MCF 10A (cell line): ENCODE measurements at regions not wholly inside any gene's neighbourhood (a gene's known extent, or its start where the extent isn't known, plus 50 kb on each side); places are given as distances from the start of the nearest gene placed in this dataset.

Experiments
- BruUV-seq: library from RNA; stranded (reverse); fragments of 400-500 nt; replicated peaks from 2 replicates; lab custom pipeline; 2021; lab: Mats Ljungman, UMichigan
- CTCF ChIA-PET: fragments of 300-600 bp; sonication (Branson Sonifier 250); formaldehyde crosslinking; extraction: SDS; loops from one replicate; lab custom pipeline; 2021; ENCODE audit warnings: antibody characterized with exemption, inconsistent platforms; lab: Yijun Ruan, JAX
- POLR2A ChIA-PET: fragments of 300-600, 350-650 bp; sonication (Branson Sonifier 250); formaldehyde crosslinking; extraction: SDS; loops from one replicate; lab custom pipeline; 2020; ENCODE audit warnings: antibody characterized with exemption, inconsistent platforms; lab: Yijun Ruan, JAX
- DNase-seq: peaks from one replicate; pipeline ENCODE4 v3.0.0-alpha.2; 2018; ENCODE audit not compliant: unreplicated experiment
- H3K27ac Mint-ChIP-seq: one replicate; pipeline ENCODE4 v1.8.0; 2022; ENCODE audit warnings: mild to moderate bottlenecking, low read depth, mixed read lengths; ENCODE audit not compliant: unreplicated experiment
- H3K27me3 Mint-ChIP-seq: one replicate; pipeline ENCODE4 v1.8.0; 2022; ENCODE audit warnings: mixed read lengths; ENCODE audit not compliant: insufficient read depth, unreplicated experiment
- H3K36me3 Mint-ChIP-seq: one replicate; pipeline ENCODE4 v1.8.0; 2022; ENCODE audit warnings: mild to moderate bottlenecking, moderate library complexity, mixed read lengths; ENCODE audit not compliant: insufficient read depth, unreplicated experiment
- H3K4me1 Mint-ChIP-seq: one replicate; pipeline ENCODE4 v1.8.0; 2022; ENCODE audit warnings: mixed read lengths; ENCODE audit not compliant: insufficient read depth, unreplicated experiment
- H3K4me3 Mint-ChIP-seq: one replicate; pipeline ENCODE4 v1.8.0; 2022; ENCODE audit warnings: mild to moderate bottlenecking, moderate library complexity, mixed read lengths; ENCODE audit not compliant: unreplicated experiment
- H3K9me3 Mint-ChIP-seq: one replicate; pipeline ENCODE4 v1.8.0; 2022; ENCODE audit warnings: mixed read lengths; ENCODE audit not compliant: unreplicated experiment
- intact Hi-C: fragments of 100-400 bp; cut with micrococcal nuclease; formaldehyde crosslinking; loops from 2 replicates; pipeline ENCODE4 v1.14.1; 2022
- TF ChIP-seq, protein P1 (sequence below): fragments of 200-600 bp; IDR thresholded peaks from one replicate; pipeline ENCODE4 v1.8.0; 2022; ENCODE audit warnings: antibody characterized with exemption, mild to moderate bottlenecking; ENCODE audit not compliant: unreplicated experiment

DNA sequence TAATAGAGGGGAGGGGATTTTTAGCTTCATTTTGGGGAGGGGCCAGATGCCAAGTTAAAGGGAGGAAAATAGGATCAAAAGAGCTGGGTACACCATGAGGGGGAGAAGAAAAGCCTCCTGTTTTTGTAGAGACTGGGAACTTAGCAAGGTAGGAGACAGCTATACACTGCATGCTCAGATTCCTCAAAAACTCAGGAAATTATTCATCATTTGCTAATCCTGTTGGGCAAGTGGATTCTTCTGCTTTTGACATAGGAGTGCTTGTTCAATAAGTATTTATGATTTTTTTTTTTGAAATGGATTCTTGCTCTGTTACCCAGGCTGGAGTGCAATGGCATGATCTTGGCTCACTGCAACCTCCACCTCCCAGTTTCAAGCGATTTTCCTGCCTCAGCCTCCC lies 73.4 kb downstream of the LYZL2 start:
- BruUV-seq: no TSS peak
- Mint-ChIP-seq H3K27ac (no peak overlapping the region), H3K4me1 (peaks cover 6% of the 10 kb centered on the region), H3K9me3 (no peaks in the 10 kb centered on the region), H3K36me3 (no peaks in the 10 kb centered on the region), H3K4me3 (no peak overlapping the region), H3K27me3 (peaks cover 9% of the 10 kb centered on the region)
- ChIA-PET CTCF (interaction anchor here (0.6 to 1.2 kb wide), 3 partner anchors 26 to 35 kb away, joined by 3 to 4 read pairs (median 4); no protein-coding TSS in a partner anchor), POLR2A (no interaction called here)
- TF ChIP-seq, protein P1, sequence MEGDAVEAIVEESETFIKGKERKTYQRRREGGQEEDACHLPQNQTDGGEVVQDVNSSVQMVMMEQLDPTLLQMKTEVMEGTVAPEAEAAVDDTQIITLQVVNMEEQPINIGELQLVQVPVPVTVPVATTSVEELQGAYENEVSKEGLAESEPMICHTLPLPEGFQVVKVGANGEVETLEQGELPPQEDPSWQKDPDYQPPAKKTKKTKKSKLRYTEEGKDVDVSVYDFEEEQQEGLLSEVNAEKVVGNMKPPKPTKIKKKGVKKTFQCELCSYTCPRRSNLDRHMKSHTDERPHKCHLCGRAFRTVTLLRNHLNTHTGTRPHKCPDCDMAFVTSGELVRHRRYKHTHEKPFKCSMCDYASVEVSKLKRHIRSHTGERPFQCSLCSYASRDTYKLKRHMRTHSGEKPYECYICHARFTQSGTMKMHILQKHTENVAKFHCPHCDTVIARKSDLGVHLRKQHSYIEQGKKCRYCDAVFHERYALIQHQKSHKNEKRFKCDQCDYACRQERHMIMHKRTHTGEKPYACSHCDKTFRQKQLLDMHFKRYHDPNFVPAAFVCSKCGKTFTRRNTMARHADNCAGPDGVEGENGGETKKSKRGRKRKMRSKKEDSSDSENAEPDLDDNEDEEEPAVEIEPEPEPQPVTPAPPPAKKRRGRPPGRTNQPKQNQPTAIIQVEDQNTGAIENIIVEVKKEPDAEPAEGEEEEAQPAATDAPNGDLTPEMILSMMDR: no peak
- DNase-seq: no peak
- intact Hi-C loops: no loop called here

DNA sequence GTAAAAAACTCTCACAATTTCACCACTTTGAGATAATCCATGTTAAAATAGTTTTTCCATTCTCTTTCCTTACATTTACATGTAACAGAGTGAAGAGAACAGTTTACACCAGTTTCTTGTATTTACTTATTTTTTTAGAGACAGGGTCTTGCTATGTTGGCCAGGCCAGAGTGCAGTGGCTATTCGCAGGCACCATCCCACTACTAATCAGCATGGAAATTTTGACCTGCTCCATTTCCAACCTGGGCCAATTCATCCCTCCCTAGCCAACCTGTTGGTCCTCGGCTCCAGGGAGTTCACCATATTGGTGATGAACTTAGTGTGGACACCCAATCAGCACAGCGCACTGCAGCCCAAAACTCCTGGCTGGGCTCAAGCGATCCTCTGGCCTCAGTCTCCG lies 74.1 kb downstream of the LYZL2 start:
- Mint-ChIP-seq H3K27ac (no peak overlapping the region), H3K9me3 (no peaks in the 10 kb centered on the region), H3K36me3 (no peaks in the 10 kb centered on the region), H3K4me3 (no peak overlapping the region), H3K27me3 (peaks cover 1% of the 10 kb centered on the region), H3K4me1 (peaks cover 6% of the 10 kb centered on the region)
- no TSS peak for BruUV-seq
- ChIA-PET CTCF (no interaction called here), POLR2A (no interaction called here)
- TF ChIP-seq, protein P1: no peak
- DNase-seq: no peak
- intact Hi-C loops: no loop called here

DNA sequence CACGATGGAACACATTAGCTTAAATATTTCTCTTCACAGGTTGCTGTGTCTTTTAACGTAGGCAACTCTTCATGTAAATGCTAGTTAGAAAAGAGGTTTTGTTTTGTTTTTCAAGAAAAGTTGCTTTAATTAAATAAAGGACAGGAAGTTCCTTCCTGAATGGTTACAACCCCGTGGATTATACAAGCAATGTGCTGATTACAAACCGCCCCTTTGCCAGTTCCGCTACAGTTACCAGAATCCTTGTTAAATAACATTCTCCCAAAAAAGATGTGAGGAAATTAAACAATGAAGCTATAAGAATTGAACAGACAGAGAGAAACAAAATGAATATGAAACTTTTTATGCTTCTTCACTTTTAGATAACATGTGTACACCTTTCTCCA lies 75.1 kb downstream of the LYZL2 start:
- CTCF ChIA-PET: no interaction called here
- DNase-seq: no peak
- TF ChIP-seq, protein P1: no peak
- H3K36me3 Mint-ChIP-seq: no peaks in the 10 kb centered on the region
- POLR2A ChIA-PET: interaction anchor here (0.7 kb wide), 1 partner anchor 118 kb away, joined by 3 read pairs; no protein-coding TSS in a partner anchor
- no peak overlapping the region for H3K4me3 Mint-ChIP-seq
- intact Hi-C loops: no loop called here
- H3K27ac Mint-ChIP-seq: no peak overlapping the region
- H3K9me3 Mint-ChIP-seq: no peaks in the 10 kb centered on the region
- peaks cover 6% of the 10 kb centered on the region for H3K4me1 Mint-ChIP-seq
- no peaks in the 10 kb centered on the region for H3K27me3 Mint-ChIP-seq
- BruUV-seq: no TSS peak

DNA sequence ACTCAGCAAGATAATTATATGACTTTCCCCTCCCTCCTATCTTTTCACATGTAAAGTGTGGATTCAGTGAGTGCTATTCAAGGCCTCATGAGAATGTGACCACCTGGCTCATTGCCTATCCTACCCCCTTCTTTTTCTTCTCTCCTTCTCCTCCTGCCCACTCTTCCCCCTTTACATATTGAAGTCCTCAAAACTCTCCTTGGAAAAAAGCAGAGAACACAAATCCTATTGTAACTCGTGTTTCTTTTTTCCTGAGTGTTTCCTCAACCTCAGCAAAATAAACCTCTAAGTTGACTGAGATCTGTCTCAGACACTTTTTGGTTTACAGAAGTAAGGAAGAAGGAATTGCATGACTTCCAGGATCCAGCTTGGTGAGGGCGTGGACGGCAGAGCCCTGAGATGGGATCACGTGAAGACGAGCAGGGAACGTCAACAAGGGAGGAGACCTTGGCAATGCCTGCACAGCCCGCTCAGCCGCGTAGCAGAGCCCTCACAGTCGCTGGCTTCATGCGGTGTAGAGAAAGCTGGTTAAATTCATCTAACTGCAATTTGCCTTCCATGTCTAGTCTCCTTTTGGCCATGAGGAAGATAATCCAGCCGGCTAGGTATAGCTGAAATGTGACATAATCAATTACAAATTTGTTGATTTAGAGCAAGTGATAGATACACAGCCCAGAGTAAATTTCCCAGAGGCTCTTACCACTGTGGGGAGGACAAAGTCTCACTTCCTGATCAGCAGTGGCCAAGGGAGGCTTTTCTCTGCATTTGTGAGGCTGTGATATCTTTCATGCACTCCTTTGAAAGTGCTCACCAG lies 75.7 kb downstream of the LYZL2 start:
- no peaks in the 10 kb centered on the region for H3K9me3 Mint-ChIP-seq
- CTCF ChIA-PET: no interaction called here
- no peak overlapping the region for H3K27ac Mint-ChIP-seq
- no peaks in the 10 kb centered on the region for H3K36me3 Mint-ChIP-seq
- POLR2A ChIA-PET: interaction anchor here (0.7 kb wide), 1 partner anchor 117 kb away, joined by 3 read pairs; no protein-coding TSS in a partner anchor
- BruUV-seq: no TSS peak
- H3K4me1 Mint-ChIP-seq: peaks cover 6% of the 10 kb centered on the region
- no peak overlapping the region for H3K4me3 Mint-ChIP-seq
- TF ChIP-seq, protein P1: no peak
- H3K27me3 Mint-ChIP-seq: no peaks in the 10 kb centered on the region
- intact Hi-C loops: no loop called here
- no peak for DNase-seq
